Keratinocyte (primary cell): ENCODE measurements at regions not wholly inside any gene's neighbourhood (a gene's known extent, or its start where the extent isn't known, plus 50 kb on each side); places are given as distances from the start of the nearest gene placed in this dataset.

Source experiments
- DNase-seq: peaks from one replicate; pipeline ENCODE4 v3.0.0-alpha.2; 2011; ENCODE audit warnings: low read depth, missing footprints, low spot score
- FAIRE-seq: peaks from 2 replicates; lab custom pipeline; 2011; peaks lifted over from hg19 to GRCh38; lab: Jason Lieb, UNC
- H2AFZ ChIP-seq: 2 replicates; pipeline ENCODE4 v1.6.0; 2012; ENCODE audit warnings: low read length, control low read depth, inconsistent platforms; ENCODE audit not compliant: control insufficient read depth
- H3K27ac ChIP-seq: 2 replicates; pipeline ENCODE4 v1.5.1; 2011; ENCODE audit warnings: low read length; ENCODE audit not compliant: control insufficient read depth, insufficient read depth
- H3K27me3 ChIP-seq: 3 replicates; pipeline ENCODE4 v1.6.0; 2011; ENCODE audit warnings: low read length; ENCODE audit not compliant: control insufficient read depth, insufficient read depth; ENCODE audit errors: extremely low read depth
- H3K36me3 ChIP-seq, 2 experiments: 2 replicates in 1 of 2; 3 replicates in 1 of 2; pipeline ENCODE4 v1.5.1; 2011; ENCODE audit warnings: low read length in 2 of 2, mild to moderate bottlenecking in 1 of 2; ENCODE audit not compliant: control insufficient read depth in 2 of 2, insufficient read depth in 2 of 2; ENCODE audit errors: extremely low read depth in 1 of 2
- H3K4me1 ChIP-seq: 3 replicates; pipeline ENCODE4 v1.5.1; 2011; ENCODE audit warnings: low read length; ENCODE audit not compliant: control insufficient read depth, insufficient read depth; ENCODE audit errors: extremely low read depth
- H3K4me2 ChIP-seq: 3 replicates; pipeline ENCODE4 v1.6.0; 2011; ENCODE audit warnings: low read depth, low read length; ENCODE audit not compliant: control insufficient read depth, insufficient read depth; ENCODE audit errors: extremely low read depth
- H3K4me3 ChIP-seq, 3 experiments: fragments of 200-600 bp in 1 of 3; sonication (generic) in 1 of 3; 2 replicates in 2 of 3; 3 replicates in 1 of 3; pipeline ENCODE4 v1.5.1; 2011 to 2016; ENCODE audit warnings: low read length in 3 of 3, mild to moderate bottlenecking in 3 of 3, control low read depth in 2 of 3, inconsistent platforms in 1 of 3, low read depth in 1 of 3, mixed read lengths in 1 of 3, mixed run types in 1 of 3, moderate library complexity in 1 of 3; ENCODE audit not compliant: control insufficient read depth in 2 of 3, insufficient read depth in 2 of 3; ENCODE audit errors: extremely low read depth in 1 of 3
- H3K79me2 ChIP-seq: 2 replicates; pipeline ENCODE4 v1.6.0; 2012; ENCODE audit warnings: low read length; ENCODE audit not compliant: control insufficient read depth, insufficient read depth
- H3K9ac ChIP-seq: 3 replicates; pipeline ENCODE4 v1.6.0; 2011; ENCODE audit warnings: low read length; ENCODE audit not compliant: control insufficient read depth, insufficient read depth; ENCODE audit errors: extremely low read depth
- H3K9me1 ChIP-seq: 3 replicates; pipeline ENCODE4 v1.6.0; 2011; ENCODE audit warnings: low read length; ENCODE audit not compliant: control insufficient read depth, insufficient read depth; ENCODE audit errors: extremely low read depth
- H3K9me3 ChIP-seq: 2 replicates; pipeline ENCODE4 v1.5.1; 2012; ENCODE audit warnings: low read depth, low read length; ENCODE audit not compliant: control insufficient read depth
- H4K20me1 ChIP-seq: 3 replicates; pipeline ENCODE4 v1.6.0; 2011; ENCODE audit warnings: low read length; ENCODE audit not compliant: control insufficient read depth, insufficient read depth; ENCODE audit errors: extremely low read depth
- CTCF ChIP-seq, 3 experiments: IDR thresholded peaks in 1 of 3; conservative IDR thresholded peaks in 1 of 3; optimal IDR thresholded peaks in 1 of 3; 2 replicates in 2 of 3; 3 replicates in 1 of 3; pipeline versions ENCODE3 to v1.5.1; 2011; ENCODE audit warnings: low read length in 3 of 3, mild to moderate bottlenecking in 3 of 3, moderate library complexity in 2 of 3, control low read depth in 1 of 3, inconsistent platforms in 1 of 3; ENCODE audit not compliant: insufficient read depth in 2 of 3; ENCODE audit errors: extremely low read depth in 1 of 3
- EZH2 ChIP-seq: IDR thresholded peaks from one replicate; pipeline ENCODE4 v1.6.1; 2012; ENCODE audit warnings: inconsistent platforms, mild to moderate bottlenecking, low read length, moderate library complexity
- dilution Hi-C: fragments of 300-500 bp; cut with MboI; formaldehyde crosslinking; loops from one replicate; pipeline ENCODE4 v1.7.0; 2020; ENCODE audit warnings: low sequenced_read_pairs; ENCODE audit not compliant: extremely low pct_ligation_motif_present

GRCh38 chr10:85170026-85170425, 841.6 kb downstream of the CCSER2 start:
- H2AFZ ChIP-seq: no peak overlapping the region
- dilution Hi-C loops: no loop called here
- TF ChIP-seq EZH2: no peak
- no peak for TF ChIP-seq CTCF (optimal IDR thresholded peaks at IDR 0.05 in 1 of 3, IDR thresholded peaks at IDR 0.05 in 1 of 3, conservative IDR thresholded peaks at IDR 0.05 in 1 of 3; ENCODE audit: extremely low read depth in 1 of 3, insufficient read depth in 2 of 3, low read length in 3 of 3)
- H3K36me3 ChIP-seq: no peaks in the 10 kb centered on the region
- H3K27ac ChIP-seq: no peak overlapping the region
- no peak overlapping the region for H3K9ac ChIP-seq
- no peaks in the 10 kb centered on the region for H3K79me2 ChIP-seq
- no peaks in the 10 kb centered on the region for H3K4me1 ChIP-seq
- H3K9me1 ChIP-seq: no peaks in the 10 kb centered on the region
- no peak for FAIRE-seq
- no peak overlapping the region for H3K4me3 ChIP-seq
- no peaks in the 10 kb centered on the region for H3K9me3 ChIP-seq
- no peak overlapping the region for H3K4me2 ChIP-seq
- H4K20me1 ChIP-seq: no peaks in the 10 kb centered on the region
- no peak for DNase-seq
- H3K27me3 ChIP-seq: no peaks in the 10 kb centered on the region

- Histone ChIP-seq H3K4me3 (no peak overlapping the region), H3K27ac (no peak overlapping the region), H3K9ac (no peak overlapping the region), H3K36me3 (no peaks in the 10 kb centered on the region), H3K79me2 (no peaks in the 10 kb centered on the region), H3K4me2 (no peak overlapping the region), H3K9me3 (no peaks in the 10 kb centered on the region), H2AFZ (no peak overlapping the region), H3K4me1 (no peaks in the 10 kb centered on the region), H3K27me3 (no peaks in the 10 kb centered on the region), H3K9me1 (no peaks in the 10 kb centered on the region), H4K20me1 (no peaks in the 10 kb centered on the region)
- dilution Hi-C loops: no loop called here
- FAIRE-seq: no peak
- TF ChIP-seq EZH2 (no peak), CTCF (optimal IDR thresholded peaks at IDR 0.05 in 1 of 3, IDR thresholded peaks at IDR 0.05 in 1 of 3, conservative IDR thresholded peaks at IDR 0.05 in 1 of 3; ENCODE audit: extremely low read depth in 1 of 3, insufficient read depth in 2 of 3, low read length in 3 of 3) (no peak)
- DNase-seq: no peak
Observed at GRCh38 chr10:85175635-85176034, 847.2 kb downstream of the CCSER2 start.
